ENCODE measurements at regions not wholly inside any gene's neighbourhood (a gene's known extent, or its start where the extent isn't known, plus 50 kb on each side); places are given as distances from the start of the nearest gene placed in this dataset.

- DNase-seq (ENCODE audit: low read depth): no peak
These were observed 189.7 kb upstream of the GDNF start for GRCh38 chr5:38029397-38030065.

- DNase-seq (ENCODE audit: low read depth): no peak
These were observed 184.0 kb upstream of the GDNF start for GRCh38 chr5:38023799-38024198.

GRCh38 chr5:38023371-38023770, 183.5 kb upstream of the GDNF start:
- no peak for DNase-seq (ENCODE audit: low read depth)

- no peak for DNase-seq (ENCODE audit: low read depth)
These were observed 182.8 kb upstream of the GDNF start for GRCh38 chr5:38022631-38023030.

- no peak for DNase-seq (ENCODE audit: low read depth)
These were observed 178.2 kb upstream of the GDNF start for GRCh38 chr5:38018016-38018415.

- DNase-seq (ENCODE audit: low read depth): no peak
These were observed 173.3 kb upstream of the GDNF start for GRCh38 chr5:38013107-38013506.

GRCh38 chr5:38011668-38012188, 171.9 kb upstream of the GDNF start:
- DNase-seq (ENCODE audit: low read depth): no peak

- no peak for DNase-seq (ENCODE audit: low read depth)
These were observed 170.0 kb upstream of the GDNF start for GRCh38 chr5:38009749-38010358.

- DNase-seq (ENCODE audit: low read depth): no peak
These were observed 168.4 kb upstream of the GDNF start for GRCh38 chr5:38008198-38008597.

- DNase-seq (ENCODE audit: low read depth): no peak
These were observed 159.8 kb upstream of the GDNF start for GRCh38 chr5:37999593-37999992.

- DNase-seq (ENCODE audit: low read depth): no peak
These were observed 157.1 kb upstream of the GDNF start for GRCh38 chr5:37996918-37997317.

GRCh38 chr5:37994729-37995128, 154.9 kb upstream of the GDNF start:
- no peak for DNase-seq (ENCODE audit: low read depth)

- DNase-seq (ENCODE audit: low read depth): no peak
These were observed 151.8 kb upstream of the GDNF start for GRCh38 chr5:37991301-37992299.

GRCh38 chr5:37989884-37990283, 150.0 kb upstream of the GDNF start:
- DNase-seq (ENCODE audit: low read depth): no peak

GRCh38 chr5:37988454-37989046, 148.7 kb upstream of the GDNF start:
- no peak for DNase-seq (ENCODE audit: low read depth)

GRCh38 chr5:37984300-37984699, 144.5 kb upstream of the GDNF start:
- DNase-seq (ENCODE audit: low read depth): no peak

GRCh38 chr5:37983463-37983862, 143.6 kb upstream of the GDNF start:
- no peak for DNase-seq (ENCODE audit: low read depth)

- DNase-seq (ENCODE audit: low read depth): no peak
These were observed 139.7 kb upstream of the GDNF start for GRCh38 chr5:37979559-37979958.

GRCh38 chr5:37975531-37975930, 135.7 kb upstream of the GDNF start:
- no peak for DNase-seq (ENCODE audit: low read depth)

GRCh38 chr5:37971483-37972024, 131.7 kb upstream of the GDNF start:
- no peak for DNase-seq (ENCODE audit: low read depth)

GRCh38 chr5:37966871-37967270, 127.0 kb upstream of the GDNF start:
- no peak for DNase-seq (ENCODE audit: low read depth)

- no peak for DNase-seq (ENCODE audit: low read depth)
These were observed 126.5 kb upstream of the GDNF start for GRCh38 chr5:37966291-37966690.

Measured in activated T-helper 9 cell treated with anti-CD3 and anti-CD28 coated beads, Interleukin-2, amount 50 U/mL, for 16 hours (primary cell).